HepG2 (cell line): ENCODE measurements at regions not wholly inside any gene's neighbourhood (a gene's known extent, or its start where the extent isn't known, plus 50 kb on each side); places are given as distances from the start of the nearest gene placed in this dataset.

Experiments used
- ATAC-seq: fragments of 200-7000 bp; cut with Tn5 transposase; 3 replicates; pipeline ENCODE4 v1.9.1; 2020; ENCODE audit warnings: mild to moderate bottlenecking, moderate library complexity
- BruUV-seq: library from RNA; stranded (reverse); fragments of 400-500 nt; replicated peaks from 2 replicates; lab custom pipeline; 2021; lab: Mats Ljungman, UMichigan
- CTCF ChIA-PET: fragments of 300-600 bp; formaldehyde crosslinking; extraction: SDS; loops from one replicate; lab custom pipeline; 2021; ENCODE audit warnings: low total read pairs, inconsistent platforms, low intra/inter-chr PET ratio; lab: Yijun Ruan, JAX
- POLR2A ChIA-PET: fragments of 350-600 bp; sonication (Branson Sonifier 250); formaldehyde crosslinking; loops from one replicate; lab custom pipeline; 2020; ENCODE audit warnings: antibody characterized with exemption, inconsistent platforms; lab: Yijun Ruan, JAX
- DNase-seq: peaks from one replicate; pipeline ENCODE4 v3.0.0-alpha.2; 2015; ENCODE audit warnings: low spot score
- FAIRE-seq: peaks from 3 replicates; lab custom pipeline; 2011; peaks lifted over from hg19 to GRCh38; lab: Jason Lieb, UNC
- H2AFZ ChIP-seq: one replicate; pipeline ENCODE4 v1.6.1; 2011; ENCODE audit warnings: low read length, inconsistent platforms
- H3K27ac ChIP-seq: fragments of 300-600 bp; 3 replicates; pipeline ENCODE4 v1.8.0; 2011; ENCODE audit warnings: mixed run types, mild to moderate bottlenecking, mixed read lengths, low read length, inconsistent platforms; ENCODE audit not compliant: insufficient read depth; ENCODE audit errors: extremely low read length
- H3K27me3 ChIP-seq, 2 experiments: fragments of 200-600 bp in 1 of 2; 2 replicates in 1 of 2; 3 replicates in 1 of 2; pipeline versions ENCODE4 v1.6.0 to v1.8.0; 2011; ENCODE audit warnings: low read length in 2 of 2, mild to moderate bottlenecking in 2 of 2, moderate library complexity in 2 of 2, inconsistent platforms in 1 of 2; ENCODE audit not compliant: insufficient read depth in 2 of 2, control insufficient read depth in 1 of 2
- H3K36me3 ChIP-seq, 2 experiments: fragments of 200-600 bp in 1 of 2; replicated peaks in 1 of 2; 2 replicates in 1 of 2; 3 replicates in 1 of 2; pipeline versions ENCODE4 v1.5.1 to v1.8.0; 2011; ENCODE audit warnings: low read length in 2 of 2, inconsistent platforms in 1 of 2; ENCODE audit not compliant: insufficient read depth in 2 of 2, control insufficient read depth in 1 of 2
- H3K4me1 ChIP-seq: 2 replicates; pipeline ENCODE4 v1.5.1; 2012; ENCODE audit warnings: low read length, inconsistent platforms; ENCODE audit not compliant: insufficient read depth
- H3K4me2 ChIP-seq: 2 replicates; pipeline ENCODE4 v1.6.0; 2011; ENCODE audit warnings: low read depth, low read length, inconsistent platforms
- H3K4me3 ChIP-seq, 3 experiments: fragments of 200-600 bp in 1 of 3; sonication (generic), shearing (Covaris generic) in 1 of 3; replicated peaks in 1 of 3; 2 replicates each; pipeline ENCODE4 v1.5.1; 2011 to 2016; ENCODE audit warnings: low read length in 3 of 3, inconsistent platforms in 2 of 3, low read depth in 2 of 3, mild to moderate bottlenecking in 2 of 3, control low read depth in 1 of 3, mixed read lengths in 1 of 3; ENCODE audit not compliant: insufficient read depth in 1 of 3
- H3K79me2 ChIP-seq: one replicate; pipeline ENCODE4 v1.6.1; 2011; ENCODE audit warnings: low read length, inconsistent platforms; ENCODE audit not compliant: insufficient read depth
- H3K9ac ChIP-seq: 2 replicates; pipeline ENCODE4 v1.6.0; 2011; ENCODE audit warnings: mild to moderate bottlenecking, low read depth, low read length, inconsistent platforms; ENCODE audit not compliant: insufficient read depth
- H3K9me3 ChIP-seq: 2 replicates; pipeline ENCODE4 v1.5.1; 2012; ENCODE audit warnings: mild to moderate bottlenecking, low read length
- H4K20me1 ChIP-seq: 2 replicates; pipeline ENCODE4 v1.6.0; 2011; ENCODE audit warnings: inconsistent platforms, mild to moderate bottlenecking, low read length, moderate library complexity; ENCODE audit not compliant: insufficient read depth
- DRAP1 ChIP-seq: IDR thresholded peaks from 2 replicates; pipeline ENCODE4 v1.6.1; 2016; ENCODE audit warnings: missing genetic modification reagents, missing compliant biosample characterization
- FOXO1 ChIP-seq: sonication (generic); formaldehyde crosslinking; IDR thresholded peaks from 2 replicates; pipeline ENCODE4 v1.4.0; 2020; ENCODE audit warnings: missing genetic modification reagents
- HIVEP1 ChIP-seq: sonication (generic); formaldehyde crosslinking; IDR thresholded peaks from 2 replicates; pipeline ENCODE4 v1.4.0; 2020; ENCODE audit warnings: mild to moderate bottlenecking, missing genetic modification reagents
- HMGA1 ChIP-seq: sonication (generic); formaldehyde crosslinking; conservative IDR thresholded peaks from 2 replicates; pipeline ENCODE4 v1.4.0; 2020; ENCODE audit warnings: missing genetic modification reagents
- KAT2B ChIP-seq: fragments of 150-350 bp; IDR thresholded peaks from 2 replicates; pipeline ENCODE4 v1.6.1; 2014; ENCODE audit warnings: low read depth, low read length, borderline replicate concordance
- MEIS2 ChIP-seq: sonication (generic); formaldehyde crosslinking; IDR thresholded peaks from 2 replicates; pipeline ENCODE4 v1.9.0; 2021; ENCODE audit warnings: mild to moderate bottlenecking, missing genetic modification reagents
- NRL ChIP-seq: sonication (generic); formaldehyde crosslinking; IDR thresholded peaks from 2 replicates; pipeline ENCODE4 v1.5.0; 2020; ENCODE audit warnings: missing genetic modification reagents, mild to moderate bottlenecking, moderate library complexity, borderline replicate concordance
- PRPF4 ChIP-seq: fragments of 200-400 bp; formaldehyde crosslinking; IDR thresholded peaks from 2 replicates; pipeline ENCODE4 v1.6.1; 2016; ENCODE audit warnings: low read length, low read depth; ENCODE audit not compliant: poor library complexity, severe bottlenecking
- RARG ChIP-seq: sonication (generic); formaldehyde crosslinking; IDR thresholded peaks from 2 replicates; pipeline ENCODE4 v1.4.0; 2020; ENCODE audit warnings: low read depth, mild to moderate bottlenecking, missing genetic modification reagents
- SIX4 ChIP-seq: sonication (generic); formaldehyde crosslinking; IDR thresholded peaks from 2 replicates; pipeline ENCODE4 v1.4.0; 2020; ENCODE audit warnings: missing genetic modification reagents
- ZBTB21 ChIP-seq: sonication (generic); formaldehyde crosslinking; IDR thresholded peaks from 2 replicates; pipeline ENCODE4 v1.4.0; 2020; ENCODE audit warnings: missing genetic modification reagents
- ZFP62 ChIP-seq: sonication (generic); formaldehyde crosslinking; IDR thresholded peaks from 2 replicates; pipeline ENCODE4 v1.4.0; 2020; ENCODE audit warnings: missing genetic modification reagents
- ZNF484 ChIP-seq: sonication (generic); formaldehyde crosslinking; IDR thresholded peaks from 2 replicates; pipeline ENCODE4 v1.5.1; 2020; ENCODE audit warnings: mild to moderate bottlenecking, low read depth, missing genetic modification reagents, borderline replicate concordance
- ZNF619 ChIP-seq: sonication (generic); formaldehyde crosslinking; IDR thresholded peaks from 2 replicates; pipeline ENCODE4 v1.4.0; 2020; ENCODE audit warnings: mild to moderate bottlenecking, missing genetic modification reagents
- WGBS: methylation state at CpG from one replicate; pipeline ENCODE4 v1.1.6; 2017; ENCODE audit warnings: low lambda C conversion rate; 5-methylcytosine and 5-hydroxymethylcytosine counted together
- in situ Hi-C: cut with HindIII; loops from 2 replicates; pipeline ENCODE4 v1.10.0; 2017; ENCODE audit warnings: low pct_unique_long_range_greater_than_20kb; ENCODE audit not compliant: extremely low pct_ligation_motif_present
- intact Hi-C: fragments of 100-400 bp; cut with micrococcal nuclease; formaldehyde crosslinking; loops from one replicate; pipeline ENCODE4 v1.10.0; 2022; ENCODE audit not compliant: unreplicated experiment
- TF ChIP-seq, protein P1 (sequence below): sonication (generic); formaldehyde crosslinking; IDR thresholded peaks from 2 replicates; pipeline ENCODE4 v1.5.0; 2020; ENCODE audit warnings: missing genetic modification reagents

DNA sequence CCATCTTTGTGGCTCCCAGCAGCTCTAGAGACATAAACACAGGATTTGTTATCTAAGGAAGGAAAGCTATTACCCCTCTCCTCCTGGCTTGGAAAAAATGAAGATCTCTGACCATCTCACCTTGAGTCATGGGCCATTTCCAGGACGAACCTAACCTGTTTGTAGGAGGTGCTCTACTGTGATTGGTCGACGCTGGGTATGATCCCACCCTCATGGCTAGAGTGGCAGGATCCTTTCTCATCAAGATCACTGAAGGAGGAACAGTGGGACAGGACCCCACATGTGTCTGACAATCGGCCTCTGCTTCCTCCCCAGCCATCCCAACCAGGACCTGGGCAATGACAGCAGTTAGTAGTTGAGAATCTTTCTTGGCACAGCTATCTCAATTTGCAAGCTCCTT is 144.1 kb downstream of the EMX2 start (continued):
- TF ChIP-seq HMGA1 (CRISPR knock-in tag) = no peak
- no peak for TF ChIP-seq ZBTB21 (CRISPR knock-in tag)
- TF ChIP-seq, protein P1, sequence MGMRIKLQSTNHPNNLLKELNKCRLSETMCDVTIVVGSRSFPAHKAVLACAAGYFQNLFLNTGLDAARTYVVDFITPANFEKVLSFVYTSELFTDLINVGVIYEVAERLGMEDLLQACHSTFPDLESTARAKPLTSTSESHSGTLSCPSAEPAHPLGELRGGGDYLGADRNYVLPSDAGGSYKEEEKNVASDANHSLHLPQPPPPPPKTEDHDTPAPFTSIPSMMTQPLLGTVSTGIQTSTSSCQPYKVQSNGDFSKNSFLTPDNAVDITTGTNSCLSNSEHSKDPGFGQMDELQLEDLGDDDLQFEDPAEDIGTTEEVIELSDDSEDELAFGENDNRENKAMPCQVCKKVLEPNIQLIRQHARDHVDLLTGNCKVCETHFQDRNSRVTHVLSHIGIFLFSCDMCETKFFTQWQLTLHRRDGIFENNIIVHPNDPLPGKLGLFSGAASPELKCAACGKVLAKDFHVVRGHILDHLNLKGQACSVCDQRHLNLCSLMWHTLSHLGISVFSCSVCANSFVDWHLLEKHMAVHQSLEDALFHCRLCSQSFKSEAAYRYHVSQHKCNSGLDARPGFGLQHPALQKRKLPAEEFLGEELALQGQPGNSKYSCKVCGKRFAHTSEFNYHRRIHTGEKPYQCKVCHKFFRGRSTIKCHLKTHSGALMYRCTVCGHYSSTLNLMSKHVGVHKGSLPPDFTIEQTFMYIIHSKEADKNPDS (CRISPR knock-in tag) = no peak
- TF ChIP-seq ZNF619 = no peak
- no peak for TF ChIP-seq ZNF484
- TF ChIP-seq MEIS2 (CRISPR knock-in tag) = no peak
- no peak for TF ChIP-seq PRPF4
- no peak for TF ChIP-seq KAT2B
- TF ChIP-seq NRL (CRISPR knock-in tag) = no peak
- no peak for TF ChIP-seq RARG (CRISPR knock-in tag)
- no peak for TF ChIP-seq FOXO1 (CRISPR knock-in tag)
- no peak for TF ChIP-seq HIVEP1 (CRISPR knock-in tag)
- TF ChIP-seq DRAP1 (CRISPR knock-in tag) = no peak

- no peaks in the 10 kb centered on the region for H4K20me1 ChIP-seq
- ATAC-seq (no peak), FAIRE-seq (no peak), DNase-seq (no peak)
- in situ Hi-C loops (no loop called here), intact Hi-C loops (no loop called here)
- BruUV-seq = no TSS peak
- no peaks in the 10 kb centered on the region for H3K4me1 ChIP-seq
- ChIA-PET POLR2A (no interaction called here), CTCF (no interaction called here)
- no peak overlapping the region for H3K4me3 ChIP-seq
- TF ChIP-seq SIX4 (CRISPR knock-in tag) (no peak), ZFP62 (no peak)
- 0% methylated on average over 3 of the region's 3 CpGs for WGBS
- no peaks in the 10 kb centered on the region for H3K36me3 ChIP-seq
- H3K9me3 ChIP-seq = no peaks in the 10 kb centered on the region
- H3K27me3 ChIP-seq = peaks cover 0 to 6% of the 10 kb centered on the region in 2 experiments; a peak in 2 of 5 replicates
- H3K9ac ChIP-seq = no peak overlapping the region
- no peak overlapping the region for H2AFZ ChIP-seq
- no peak overlapping the region for H3K27ac ChIP-seq
- H3K4me2 ChIP-seq = no peak overlapping the region
- H3K79me2 ChIP-seq = no peaks in the 10 kb centered on the region
Measured at GRCh38 chr10:117688358-117688757, 145.8 kb downstream of the EMX2 start.
